ENCODE measurements at regions not wholly inside any gene's neighbourhood (a gene's known extent, or its start where the extent isn't known, plus 50 kb on each side); places are given as distances from the start of the nearest gene placed in this dataset.

- Histone ChIP-seq H3K27me3 (ENCODE audit: control insufficient read depth in 5 of 5, insufficient read depth in 4 of 5, low read length in 5 of 5) (peaks cover 0 to 3% (median 0%) of the 10 kb centered on the region in 5 donors), H3K27ac (ENCODE audit: low read depth, low read length) (no peak overlapping the region), H3K36me3 (ENCODE audit: control insufficient read depth in 5 of 5, insufficient read depth in 5 of 5, low read length in 5 of 5) (no peaks in the 10 kb centered on the region), H3K4me3 (ENCODE audit: low read depth in 1 of 5, low read length in 5 of 5) (no peak overlapping the region), H3K9ac (ENCODE audit: low read length in 5 of 5) (no peak overlapping the region), H3K9me3 (ENCODE audit: control insufficient read depth in 5 of 5, low read length in 5 of 5) (no peaks in the 10 kb centered on the region), H3K4me1 (ENCODE audit: control insufficient read depth in 5 of 5, insufficient read depth in 5 of 5, low read length in 5 of 5) (peaks cover 4 to 16% (median 8%) of the 10 kb centered on the region in 5 donors)
Observed at GRCh38 chr6:165875946-165876345, 212.9 kb upstream of the PDE10A start.

GRCh38 chr6:165873976-165874375, 210.9 kb upstream of the PDE10A start:
- Histone ChIP-seq H3K9me3 (ENCODE audit: control insufficient read depth in 5 of 5, low read length in 5 of 5) (peaks cover 0 to 11% (median 7%) of the 10 kb centered on the region in 5 donors), H3K27ac (ENCODE audit: low read depth, low read length) (no peak overlapping the region), H3K27me3 (ENCODE audit: control insufficient read depth in 5 of 5, insufficient read depth in 4 of 5, low read length in 5 of 5) (peaks cover 0 to 3% (median 0%) of the 10 kb centered on the region in 5 donors), H3K36me3 (ENCODE audit: control insufficient read depth in 5 of 5, insufficient read depth in 5 of 5, low read length in 5 of 5) (no peaks in the 10 kb centered on the region), H3K9ac (ENCODE audit: low read length in 5 of 5) (no peak overlapping the region), H3K4me1 (ENCODE audit: control insufficient read depth in 5 of 5, insufficient read depth in 5 of 5, low read length in 5 of 5) (peaks cover 4 to 16% (median 8%) of the 10 kb centered on the region in 5 donors), H3K4me3 (ENCODE audit: low read depth in 1 of 5, low read length in 5 of 5) (no peak overlapping the region)

- no peaks in the 10 kb centered on the region for H3K36me3 ChIP-seq (ENCODE audit: control insufficient read depth in 5 of 5, insufficient read depth in 5 of 5, low read length in 5 of 5)
- H3K4me1 ChIP-seq (ENCODE audit: control insufficient read depth in 5 of 5, insufficient read depth in 5 of 5, low read length in 5 of 5): peaks cover 4 to 14% (median 8%) of the 10 kb centered on the region in 5 donors
- H3K4me3 ChIP-seq (ENCODE audit: low read depth in 1 of 5, low read length in 5 of 5): no peak overlapping the region
- no peak overlapping the region for H3K9ac ChIP-seq (ENCODE audit: low read length in 5 of 5)
- H3K27me3 ChIP-seq (ENCODE audit: control insufficient read depth in 5 of 5, insufficient read depth in 4 of 5, low read length in 5 of 5): peaks cover 0 to 3% (median 0%) of the 10 kb centered on the region in 5 donors
- H3K27ac ChIP-seq (ENCODE audit: low read depth, low read length): no peak overlapping the region
- peaks cover 0 to 15% (median 9%) of the 10 kb centered on the region in 5 donors for H3K9me3 ChIP-seq (ENCODE audit: control insufficient read depth in 5 of 5, low read length in 5 of 5)
Observed at GRCh38 chr6:165872811-165873210, 209.8 kb upstream of the PDE10A start.

GRCh38 chr6:165872311-165872710, 209.3 kb upstream of the PDE10A start:
- Histone ChIP-seq H3K4me1 (ENCODE audit: control insufficient read depth in 5 of 5, insufficient read depth in 5 of 5, low read length in 5 of 5) (peaks cover 2 to 9% (median 7%) of the 10 kb centered on the region in 5 donors), H3K9me3 (ENCODE audit: control insufficient read depth in 5 of 5, low read length in 5 of 5) (peaks cover 0 to 15% (median 9%) of the 10 kb centered on the region in 5 donors), H3K9ac (ENCODE audit: low read length in 5 of 5) (no peak overlapping the region), H3K4me3 (ENCODE audit: low read depth in 1 of 5, low read length in 5 of 5) (no peak overlapping the region), H3K36me3 (ENCODE audit: control insufficient read depth in 5 of 5, insufficient read depth in 5 of 5, low read length in 5 of 5) (no peaks in the 10 kb centered on the region), H3K27ac (ENCODE audit: low read depth, low read length) (no peak overlapping the region), H3K27me3 (ENCODE audit: control insufficient read depth in 5 of 5, insufficient read depth in 4 of 5, low read length in 5 of 5) (peaks cover 0 to 3% (median 0%) of the 10 kb centered on the region in 5 donors)

GRCh38 chr6:165871571-165871970, 208.5 kb upstream of the PDE10A start:
- Histone ChIP-seq H3K9ac (ENCODE audit: low read length in 5 of 5) (no peak overlapping the region), H3K4me3 (ENCODE audit: low read depth in 1 of 5, low read length in 5 of 5) (no peak overlapping the region), H3K27me3 (ENCODE audit: control insufficient read depth in 5 of 5, insufficient read depth in 4 of 5, low read length in 5 of 5) (peaks cover 0 to 3% (median 0%) of the 10 kb centered on the region in 5 donors), H3K36me3 (ENCODE audit: control insufficient read depth in 5 of 5, insufficient read depth in 5 of 5, low read length in 5 of 5) (no peaks in the 10 kb centered on the region), H3K4me1 (ENCODE audit: control insufficient read depth in 5 of 5, insufficient read depth in 5 of 5, low read length in 5 of 5) (peaks cover 0 to 2% (median 0%) of the 10 kb centered on the region in 5 donors), H3K9me3 (ENCODE audit: control insufficient read depth in 5 of 5, low read length in 5 of 5) (peaks cover 1 to 18% (median 12%) of the 10 kb centered on the region in 5 donors), H3K27ac (ENCODE audit: low read depth, low read length) (no peak overlapping the region)

GRCh38 chr6:165869526-165869925, 206.5 kb upstream of the PDE10A start:
- H3K36me3 ChIP-seq (ENCODE audit: control insufficient read depth in 5 of 5, insufficient read depth in 5 of 5, low read length in 5 of 5): no peaks in the 10 kb centered on the region
- peaks cover 0 to 3% (median 0%) of the 10 kb centered on the region in 5 donors for H3K27me3 ChIP-seq (ENCODE audit: control insufficient read depth in 5 of 5, insufficient read depth in 4 of 5, low read length in 5 of 5)
- no peak overlapping the region for H3K4me3 ChIP-seq (ENCODE audit: low read depth in 1 of 5, low read length in 5 of 5)
- no peak overlapping the region for H3K9ac ChIP-seq (ENCODE audit: low read length in 5 of 5)
- no peak overlapping the region for H3K27ac ChIP-seq (ENCODE audit: low read depth, low read length)
- H3K9me3 ChIP-seq (ENCODE audit: control insufficient read depth in 5 of 5, low read length in 5 of 5): peaks cover 4 to 31% (median 16%) of the 10 kb centered on the region in 5 donors
- no peaks in the 10 kb centered on the region for H3K4me1 ChIP-seq (ENCODE audit: control insufficient read depth in 5 of 5, insufficient read depth in 5 of 5, low read length in 5 of 5)

GRCh38 chr6:165864925-165865324, 201.9 kb upstream of the PDE10A start:
- H3K9me3 ChIP-seq (ENCODE audit: control insufficient read depth in 5 of 5, low read length in 5 of 5): peaks cover 4 to 25% (median 14%) of the 10 kb centered on the region in 5 donors
- H3K9ac ChIP-seq (ENCODE audit: low read length in 5 of 5): no peak overlapping the region
- H3K27me3 ChIP-seq (ENCODE audit: control insufficient read depth in 5 of 5, insufficient read depth in 4 of 5, low read length in 5 of 5): peaks cover 0 to 9% (median 5%) of the 10 kb centered on the region in 5 donors
- no peaks in the 10 kb centered on the region for H3K4me1 ChIP-seq (ENCODE audit: control insufficient read depth in 5 of 5, insufficient read depth in 5 of 5, low read length in 5 of 5)
- no peaks in the 10 kb centered on the region for H3K36me3 ChIP-seq (ENCODE audit: control insufficient read depth in 5 of 5, insufficient read depth in 5 of 5, low read length in 5 of 5)
- no peak overlapping the region for H3K4me3 ChIP-seq (ENCODE audit: low read depth in 1 of 5, low read length in 5 of 5)
- no peak overlapping the region for H3K27ac ChIP-seq (ENCODE audit: low read depth, low read length)

GRCh38 chr6:165864218-165864617, 201.2 kb upstream of the PDE10A start:
- no peak overlapping the region for H3K9ac ChIP-seq (ENCODE audit: low read length in 5 of 5)
- peaks cover 0 to 9% (median 7%) of the 10 kb centered on the region in 5 donors for H3K27me3 ChIP-seq (ENCODE audit: control insufficient read depth in 5 of 5, insufficient read depth in 4 of 5, low read length in 5 of 5)
- H3K4me3 ChIP-seq (ENCODE audit: low read depth in 1 of 5, low read length in 5 of 5): no peak overlapping the region
- H3K4me1 ChIP-seq (ENCODE audit: control insufficient read depth in 5 of 5, insufficient read depth in 5 of 5, low read length in 5 of 5): no peaks in the 10 kb centered on the region
- H3K36me3 ChIP-seq (ENCODE audit: control insufficient read depth in 5 of 5, insufficient read depth in 5 of 5, low read length in 5 of 5): no peaks in the 10 kb centered on the region
- no peak overlapping the region for H3K27ac ChIP-seq (ENCODE audit: low read depth, low read length)
- peaks cover 0 to 20% (median 10%) of the 10 kb centered on the region in 5 donors for H3K9me3 ChIP-seq (ENCODE audit: control insufficient read depth in 5 of 5, low read length in 5 of 5)

- Histone ChIP-seq H3K4me1 (ENCODE audit: control insufficient read depth in 5 of 5, insufficient read depth in 5 of 5, low read length in 5 of 5) (no peaks in the 10 kb centered on the region), H3K27ac (ENCODE audit: low read depth, low read length) (no peak overlapping the region), H3K4me3 (ENCODE audit: low read depth in 1 of 5, low read length in 5 of 5) (no peak overlapping the region), H3K27me3 (ENCODE audit: control insufficient read depth in 5 of 5, insufficient read depth in 4 of 5, low read length in 5 of 5) (peaks cover 0 to 9% (median 7%) of the 10 kb centered on the region in 5 donors), H3K36me3 (ENCODE audit: control insufficient read depth in 5 of 5, insufficient read depth in 5 of 5, low read length in 5 of 5) (no peaks in the 10 kb centered on the region), H3K9ac (ENCODE audit: low read length in 5 of 5) (no peak overlapping the region), H3K9me3 (ENCODE audit: control insufficient read depth in 5 of 5, low read length in 5 of 5) (peaks cover 0 to 19% (median 9%) of the 10 kb centered on the region in 5 donors)
Observed at GRCh38 chr6:165863801-165864200, 200.8 kb upstream of the PDE10A start.

- Histone ChIP-seq H3K27ac (ENCODE audit: low read depth, low read length) (no peak overlapping the region), H3K4me3 (ENCODE audit: low read depth in 1 of 5, low read length in 5 of 5) (no peak overlapping the region)
Observed at GRCh38 chr6:165862813-165863212, 199.8 kb upstream of the PDE10A start.

More at GRCh38 chr6:165862813-165863212, 199.8 kb upstream of the PDE10A start:
- peaks cover 0 to 9% (median 7%) of the 10 kb centered on the region in 5 donors for H3K27me3 ChIP-seq (ENCODE audit: control insufficient read depth in 5 of 5, insufficient read depth in 4 of 5, low read length in 5 of 5)
- H3K9ac ChIP-seq (ENCODE audit: low read length in 5 of 5): no peak overlapping the region
- peaks cover 0 to 17% (median 7%) of the 10 kb centered on the region in 5 donors for H3K9me3 ChIP-seq (ENCODE audit: control insufficient read depth in 5 of 5, low read length in 5 of 5)
- no peaks in the 10 kb centered on the region for H3K4me1 ChIP-seq (ENCODE audit: control insufficient read depth in 5 of 5, insufficient read depth in 5 of 5, low read length in 5 of 5)
- no peaks in the 10 kb centered on the region for H3K36me3 ChIP-seq (ENCODE audit: control insufficient read depth in 5 of 5, insufficient read depth in 5 of 5, low read length in 5 of 5)
